ENCODE measurements at regions not wholly inside any gene's neighbourhood (a gene's known extent, or its start where the extent isn't known, plus 50 kb on each side); places are given as distances from the start of the nearest gene placed in this dataset.

- TF ChIP-seq POU6F1 (CRISPR knock-in tag; IDR thresholded peaks at IDR 0.05; ENCODE audit: borderline replicate concordance, low read depth) (no peak), ISL1 (CRISPR knock-in tag; IDR thresholded peaks at IDR 0.05) (no peak), RARB (CRISPR knock-in tag; IDR thresholded peaks at IDR 0.05) (no peak), BACH2 (CRISPR knock-in tag; IDR thresholded peaks at IDR 0.05; ENCODE audit: borderline replicate concordance) (no peak), ZNF8 (CRISPR knock-in tag; IDR thresholded peaks at IDR 0.05) (no peak), CSDC2 (CRISPR knock-in tag; IDR thresholded peaks at IDR 0.05) (no peak)
Measured at GRCh38 chr13:107241381-107241780, 673.4 kb upstream of the ARGLU1 start (continued).

- TF ChIP-seq TCF4 (CRISPR knock-in tag; IDR thresholded peaks at IDR 0.05; ENCODE audit: borderline replicate concordance): no peak
- no peak for TF ChIP-seq CSDC2 (CRISPR knock-in tag; IDR thresholded peaks at IDR 0.05)
- no peak for ATAC-seq
Measured at GRCh38 chr13:107239213-107239612, 671.3 kb upstream of the ARGLU1 start.

GRCh38 chr13:107238262-107238981 lies 670.5 kb upstream of the ARGLU1 start:
- no peak for TF ChIP-seq ZNF70 (CRISPR knock-in tag; IDR thresholded peaks at IDR 0.05)
- no peak for TF ChIP-seq POU6F1 (CRISPR knock-in tag; IDR thresholded peaks at IDR 0.05; ENCODE audit: borderline replicate concordance, low read depth)
- TF ChIP-seq ZFP30 (CRISPR knock-in tag; IDR thresholded peaks at IDR 0.05): no peak
- no peak for TF ChIP-seq ZFP3 (CRISPR knock-in tag; IDR thresholded peaks at IDR 0.05)
- no peak for TF ChIP-seq SNAI2 (CRISPR knock-in tag; IDR thresholded peaks at IDR 0.05)
- TF ChIP-seq BACH2 (CRISPR knock-in tag; IDR thresholded peaks at IDR 0.05; ENCODE audit: borderline replicate concordance): no peak
- no peak for TF ChIP-seq RARB (CRISPR knock-in tag; IDR thresholded peaks at IDR 0.05)
- no peak for TF ChIP-seq TCF4 (CRISPR knock-in tag; IDR thresholded peaks at IDR 0.05; ENCODE audit: borderline replicate concordance)
- TF ChIP-seq TOX (CRISPR knock-in tag; IDR thresholded peaks at IDR 0.05; ENCODE audit: borderline replicate concordance): no peak
- no peak for TF ChIP-seq CSRNP3 (CRISPR knock-in tag; IDR thresholded peaks at IDR 0.05)
- no peak for ATAC-seq

- TF ChIP-seq ZNF70 (CRISPR knock-in tag; IDR thresholded peaks at IDR 0.05) (no peak), ZFP3 (CRISPR knock-in tag; IDR thresholded peaks at IDR 0.05) (no peak), BACH2 (CRISPR knock-in tag; IDR thresholded peaks at IDR 0.05; ENCODE audit: borderline replicate concordance) (no peak), ZFP30 (CRISPR knock-in tag; IDR thresholded peaks at IDR 0.05) (no peak), CREB5 (CRISPR knock-in tag; IDR thresholded peaks at IDR 0.05; ENCODE audit: low read depth) (no peak), ZC3H10 (CRISPR knock-in tag; IDR thresholded peaks at IDR 0.05) (no peak), TSHZ2 (CRISPR knock-in tag; IDR thresholded peaks at IDR 0.05) (no peak), PATZ1 (CRISPR knock-in tag; IDR thresholded peaks at IDR 0.05; ENCODE audit: borderline replicate concordance) (no peak), OSR1 (CRISPR knock-in tag; IDR thresholded peaks at IDR 0.05) (no peak), ZNF565 (CRISPR knock-in tag; conservative IDR thresholded peaks at IDR 0.05; ENCODE audit: low read depth) (no peak), PPARA (CRISPR knock-in tag; IDR thresholded peaks at IDR 0.05; ENCODE audit: borderline replicate concordance) (no peak), CSDC2 (CRISPR knock-in tag; IDR thresholded peaks at IDR 0.05) (no peak)
- ATAC-seq: no peak
Measured at GRCh38 chr13:107234319-107235073, 666.6 kb upstream of the ARGLU1 start.
